OCI-LY1 (cell line): ENCODE measurements at regions not wholly inside any gene's neighbourhood (a gene's known extent, or its start where the extent isn't known, plus 50 kb on each side); places are given as distances from the start of the nearest gene placed in this dataset.

ENCODE experiments used
- EZH2 ChIP-seq: fragments of 200-600 bp; sonication (generic), shearing (Covaris generic); IDR thresholded peaks from 2 replicates; pipeline ENCODE4 v1.8.0; 2017; ENCODE audit warnings: borderline replicate concordance, mixed run types, mild to moderate bottlenecking, antibody characterized with exemption, low read length, moderate library complexity, mixed read lengths
- TF ChIP-seq, protein P1 (sequence below): fragments of 200-600 bp; sonication (generic), shearing (Covaris generic); IDR thresholded peaks from 2 replicates; pipeline ENCODE4 v1.5.1; 2017; ENCODE audit warnings: mild to moderate bottlenecking, antibody characterized with exemption, low read length, moderate library complexity, mixed read lengths

DNA sequence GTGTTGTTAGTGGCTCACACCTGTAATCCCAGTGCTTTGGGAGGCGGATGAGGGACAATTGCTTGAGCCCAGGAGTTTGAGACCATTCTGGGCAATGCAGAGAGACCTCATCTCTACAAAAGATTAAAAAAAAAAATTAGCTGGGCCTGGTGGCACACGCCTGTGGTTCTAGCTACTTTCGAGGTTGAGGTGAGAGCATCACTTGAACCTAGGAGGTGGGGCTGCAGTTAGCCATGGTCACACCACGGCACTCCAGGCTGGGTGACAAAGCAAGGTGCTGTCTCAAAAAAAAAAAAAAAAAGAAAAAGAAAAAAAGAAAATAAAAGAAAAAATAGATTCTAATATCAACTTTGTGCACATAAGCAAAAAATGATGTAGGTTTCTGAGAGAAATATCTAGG, 1492.5 kb upstream of the TMEFF2 start:
- TF ChIP-seq, protein P1, sequence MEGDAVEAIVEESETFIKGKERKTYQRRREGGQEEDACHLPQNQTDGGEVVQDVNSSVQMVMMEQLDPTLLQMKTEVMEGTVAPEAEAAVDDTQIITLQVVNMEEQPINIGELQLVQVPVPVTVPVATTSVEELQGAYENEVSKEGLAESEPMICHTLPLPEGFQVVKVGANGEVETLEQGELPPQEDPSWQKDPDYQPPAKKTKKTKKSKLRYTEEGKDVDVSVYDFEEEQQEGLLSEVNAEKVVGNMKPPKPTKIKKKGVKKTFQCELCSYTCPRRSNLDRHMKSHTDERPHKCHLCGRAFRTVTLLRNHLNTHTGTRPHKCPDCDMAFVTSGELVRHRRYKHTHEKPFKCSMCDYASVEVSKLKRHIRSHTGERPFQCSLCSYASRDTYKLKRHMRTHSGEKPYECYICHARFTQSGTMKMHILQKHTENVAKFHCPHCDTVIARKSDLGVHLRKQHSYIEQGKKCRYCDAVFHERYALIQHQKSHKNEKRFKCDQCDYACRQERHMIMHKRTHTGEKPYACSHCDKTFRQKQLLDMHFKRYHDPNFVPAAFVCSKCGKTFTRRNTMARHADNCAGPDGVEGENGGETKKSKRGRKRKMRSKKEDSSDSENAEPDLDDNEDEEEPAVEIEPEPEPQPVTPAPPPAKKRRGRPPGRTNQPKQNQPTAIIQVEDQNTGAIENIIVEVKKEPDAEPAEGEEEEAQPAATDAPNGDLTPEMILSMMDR: no peak
- no peak for TF ChIP-seq EZH2
